Neural progenitor cell (in vitro differentiated cells): ENCODE measurements at regions not wholly inside any gene's neighbourhood (a gene's known extent, or its start where the extent isn't known, plus 50 kb on each side); places are given as distances from the start of the nearest gene placed in this dataset.

Experiments
- DNase-seq: peaks from one replicate; pipeline ENCODE4 v3.0.0-alpha.2; 2016; ENCODE audit warnings: low spot score
- H2AFZ ChIP-seq: fragments of 200-600 bp; sonication (generic); replicated peaks from 2 replicates; pipeline ENCODE4 v1.6.1; 2016; ENCODE audit warnings: antibody characterized with exemption
- H3F3A ChIP-seq: fragments of 200-600 bp; sonication (generic); 2 replicates; pipeline ENCODE4 v1.6.1; 2016; ENCODE audit warnings: antibody characterized with exemption, low read depth
- H3K27ac ChIP-seq: fragments of 200-600 bp; sonication (generic); 2 replicates; pipeline ENCODE4 v1.5.1; 2016; ENCODE audit warnings: mild to moderate bottlenecking
- H3K27me3 ChIP-seq: fragments of 200-600 bp; sonication (generic); 2 replicates; pipeline ENCODE4 v1.6.1; 2016; ENCODE audit warnings: mild to moderate bottlenecking, moderate library complexity
- H3K36me3 ChIP-seq: fragments of 200-600 bp; sonication (generic); 2 replicates; pipeline ENCODE4 v1.5.1; 2016
- H3K4me1 ChIP-seq: fragments of 200-600 bp; sonication (generic); 2 replicates; pipeline ENCODE4 v1.6.1; 2016; ENCODE audit warnings: mixed run types
- H3K4me2 ChIP-seq: fragments of 200-600 bp; sonication (generic); 2 replicates; pipeline ENCODE4 v1.6.1; 2016
- H3K4me3 ChIP-seq: fragments of 200-600 bp; sonication (generic); 2 replicates; pipeline ENCODE4 v1.5.1; 2016
- H3K79me2 ChIP-seq: fragments of 200-600 bp; sonication (generic); 2 replicates; pipeline ENCODE4 v1.6.1; 2016; ENCODE audit warnings: low read depth
- H3K9ac ChIP-seq: fragments of 200-600 bp; sonication (generic); 2 replicates; pipeline ENCODE4 v1.6.1; 2016
- H3K9me3 ChIP-seq: fragments of 200-600 bp; sonication (generic); 2 replicates; pipeline ENCODE4 v1.5.1; 2016; ENCODE audit warnings: low read depth
- H4K20me1 ChIP-seq: fragments of 200-600 bp; sonication (generic); 2 replicates; pipeline ENCODE4 v1.6.1; 2016; ENCODE audit warnings: low read depth
- H3K27ac Mint-ChIP-seq: 3 replicates; pipeline ENCODE4 v1.8.0; 2021; ENCODE audit warnings: mixed read lengths
- H3K27me3 Mint-ChIP-seq: 2 replicates; pipeline ENCODE4 v1.8.0; 2022; ENCODE audit warnings: low read depth, mild to moderate bottlenecking, inconsistent platforms, moderate library complexity, mixed read lengths; ENCODE audit not compliant: insufficient read depth
- H3K36me3 Mint-ChIP-seq: 3 replicates; pipeline ENCODE4 v1.8.0; 2021; ENCODE audit warnings: mixed read lengths
- H3K4me1 Mint-ChIP-seq: 3 replicates; pipeline ENCODE4 v1.8.0; 2021; ENCODE audit warnings: mixed read lengths
- H3K4me3 Mint-ChIP-seq: 3 replicates; pipeline ENCODE4 v1.8.0; 2021; ENCODE audit warnings: mild to moderate bottlenecking, moderate library complexity, mixed read lengths
- H3K9me3 Mint-ChIP-seq: 3 replicates; pipeline ENCODE4 v1.8.0; 2020; ENCODE audit warnings: mixed read lengths
- CTCF ChIP-seq: fragments of 200-600 bp; sonication (generic); IDR thresholded peaks from 2 replicates; pipeline ENCODE4 v1.5.1; 2017; ENCODE audit warnings: antibody characterized with exemption, mild to moderate bottlenecking
- EZH2 ChIP-seq: fragments of 200-600 bp; sonication (generic); IDR thresholded peaks from 2 replicates; pipeline ENCODE4 v1.6.1; 2017; ENCODE audit warnings: antibody characterized with exemption, mild to moderate bottlenecking, moderate library complexity
- EZH2phosphoT487 ChIP-seq: fragments of 200-600 bp; sonication (generic); IDR thresholded peaks from 2 replicates; pipeline ENCODE4 v1.6.1; 2017; ENCODE audit warnings: antibody characterized with exemption

GRCh38 chr4:181536811-181537434, 706.3 kb upstream of the TENM3 start:
- Histone ChIP-seq H3K9me3 (no peaks in the 10 kb centered on the region), H3K79me2 (no peaks in the 10 kb centered on the region), H3K4me1 (no peaks in the 10 kb centered on the region), H3K27me3 (no peaks in the 10 kb centered on the region), H2AFZ (no peak overlapping the region), H3K4me3 (no peak overlapping the region), H3F3A (no peaks in the 10 kb centered on the region), H4K20me1 (no peaks in the 10 kb centered on the region), H3K27ac (no peak overlapping the region), H3K4me2 (no peak overlapping the region), H3K9ac (no peak overlapping the region), H3K36me3 (no peaks in the 10 kb centered on the region)
- no peak overlapping the region for H3K4me3 Mint-ChIP-seq
- no peaks in the 10 kb centered on the region for H3K9me3 Mint-ChIP-seq
- H3K27me3 Mint-ChIP-seq, result peaks cover 5% of the 10 kb centered on the region
- no peak for TF ChIP-seq EZH2phosphoT487
- no peak for TF ChIP-seq EZH2
- TF ChIP-seq CTCF, result no peak
- no peaks in the 10 kb centered on the region for H3K4me1 Mint-ChIP-seq
- DNase-seq, result no peak
- no peak overlapping the region for H3K27ac Mint-ChIP-seq
- no peaks in the 10 kb centered on the region for H3K36me3 Mint-ChIP-seq

DNA sequence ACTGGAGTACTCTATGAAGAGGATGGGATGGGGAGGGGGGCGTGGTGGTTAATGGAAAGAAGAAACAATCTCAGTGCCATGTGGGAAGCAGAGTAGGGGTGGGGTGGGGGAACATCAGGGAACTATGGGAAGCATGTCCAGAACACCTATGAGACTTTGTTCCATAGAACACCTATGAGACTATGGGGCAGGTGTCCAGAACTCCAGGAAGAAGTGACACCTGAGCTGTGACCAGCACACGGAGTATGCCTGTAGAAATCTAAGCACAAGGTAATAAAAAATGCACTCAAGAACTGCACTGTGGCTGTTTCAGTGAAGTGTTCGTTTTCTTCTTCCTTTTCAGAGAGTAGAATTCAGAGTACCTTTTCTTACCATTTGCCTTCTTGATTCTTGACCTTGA, 704.8 kb upstream of the TENM3 start:
- H3K4me1 Mint-ChIP-seq, result no peaks in the 10 kb centered on the region
- Histone ChIP-seq H3F3A (no peaks in the 10 kb centered on the region), H3K27ac (no peak overlapping the region), H3K9me3 (no peaks in the 10 kb centered on the region), H3K4me3 (no peak overlapping the region), H2AFZ (no peak overlapping the region), H3K4me2 (no peak overlapping the region), H4K20me1 (no peaks in the 10 kb centered on the region), H3K36me3 (no peaks in the 10 kb centered on the region), H3K79me2 (no peaks in the 10 kb centered on the region), H3K27me3 (no peaks in the 10 kb centered on the region), H3K9ac (no peak overlapping the region), H3K4me1 (no peaks in the 10 kb centered on the region)
- peaks cover 6% of the 10 kb centered on the region for H3K27me3 Mint-ChIP-seq
- DNase-seq, result no peak
- TF ChIP-seq EZH2, result no peak
- TF ChIP-seq EZH2phosphoT487, result no peak
- no peaks in the 10 kb centered on the region for H3K36me3 Mint-ChIP-seq
- no peaks in the 10 kb centered on the region for H3K9me3 Mint-ChIP-seq
- no peak overlapping the region for H3K4me3 Mint-ChIP-seq
- no peak overlapping the region for H3K27ac Mint-ChIP-seq

DNA sequence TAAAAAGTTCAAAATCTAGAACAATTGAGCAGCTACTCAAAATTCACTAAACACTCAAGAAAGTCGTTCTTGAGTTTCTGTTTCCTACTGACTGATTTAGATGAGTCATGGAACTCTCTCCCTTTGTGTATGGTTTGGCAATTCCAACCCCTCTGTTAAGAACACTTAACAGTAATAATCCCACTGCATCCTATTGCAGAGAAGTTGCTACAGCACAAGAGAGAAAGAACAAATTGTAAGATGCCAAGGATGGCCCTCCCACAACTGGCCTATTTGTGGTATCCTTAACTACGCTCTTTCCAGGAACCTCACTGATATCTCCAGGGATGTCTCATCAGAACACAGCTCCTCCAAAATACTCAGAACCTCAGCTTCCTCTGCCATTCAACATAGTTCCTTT, 701.8 kb upstream of the TENM3 start:
- Mint-ChIP-seq H3K4me3 (no peak overlapping the region), H3K27ac (no peak overlapping the region), H3K4me1 (peaks cover 3% of the 10 kb centered on the region), H3K9me3 (no peaks in the 10 kb centered on the region), H3K27me3 (peaks cover 2% of the 10 kb centered on the region), H3K36me3 (no peaks in the 10 kb centered on the region)
- H3K27ac ChIP-seq, result no peak overlapping the region
- no peak for DNase-seq
- TF ChIP-seq EZH2 (no peak), CTCF (no peak), EZH2phosphoT487 (no peak)
- no peaks in the 10 kb centered on the region for H3K79me2 ChIP-seq
- H3K4me2 ChIP-seq, result no peak overlapping the region
- H3K4me3 ChIP-seq, result no peak overlapping the region
- H3K36me3 ChIP-seq, result no peaks in the 10 kb centered on the region
- no peaks in the 10 kb centered on the region for H4K20me1 ChIP-seq
- H3K4me1 ChIP-seq, result no peaks in the 10 kb centered on the region
- no peaks in the 10 kb centered on the region for H3K27me3 ChIP-seq
- no peak overlapping the region for H3K9ac ChIP-seq
- no peaks in the 10 kb centered on the region for H3F3A ChIP-seq
- H2AFZ ChIP-seq, result no peak overlapping the region
- no peaks in the 10 kb centered on the region for H3K9me3 ChIP-seq

- no peaks in the 10 kb centered on the region for H3K9me3 ChIP-seq
- Mint-ChIP-seq H3K36me3 (peaks cover 3% of the 10 kb centered on the region), H3K4me1 (peaks cover 3% of the 10 kb centered on the region), H3K9me3 (peaks cover 3% of the 10 kb centered on the region), H3K4me3 (no peak overlapping the region), H3K27me3 (peaks cover 2% of the 10 kb centered on the region), H3K27ac (no peak overlapping the region)
- H3K79me2 ChIP-seq, result no peaks in the 10 kb centered on the region
- no peak overlapping the region for H3K4me3 ChIP-seq
- H3F3A ChIP-seq, result no peaks in the 10 kb centered on the region
- no peak overlapping the region for H3K9ac ChIP-seq
- no peaks in the 10 kb centered on the region for H3K36me3 ChIP-seq
- H3K4me1 ChIP-seq, result no peaks in the 10 kb centered on the region
- TF ChIP-seq EZH2, result no peak
- no peak for TF ChIP-seq CTCF
- TF ChIP-seq EZH2phosphoT487, result no peak
- H3K4me2 ChIP-seq, result no peak overlapping the region
- no peaks in the 10 kb centered on the region for H3K27me3 ChIP-seq
- H3K27ac ChIP-seq, result no peak overlapping the region
- no peak overlapping the region for H2AFZ ChIP-seq
- H4K20me1 ChIP-seq, result no peaks in the 10 kb centered on the region
- no peak for DNase-seq
Measured at GRCh38 chr4:181548873-181549575, 694.2 kb upstream of the TENM3 start.
